ENCODE measurements at regions not wholly inside any gene's neighbourhood (a gene's known extent, or its start where the extent isn't known, plus 50 kb on each side); places are given as distances from the start of the nearest gene placed in this dataset.

- TF ChIP-seq CTCF (IDR thresholded peaks at IDR 0.05; ENCODE audit: low read depth, low read length, poor library complexity, severe bottlenecking) (no peak), EZH2phosphoT487 (IDR thresholded peaks at IDR 0.05; ENCODE audit: borderline replicate concordance, low read length) (no peak)
Measured at GRCh38 chr5:66503203-66503789, 92.9 kb upstream of the MAST4 start.

All from DOHH2 (cell line).